Thoracic aorta (tissue), 2 donors: ENCODE measurements at regions not wholly inside any gene's neighbourhood (a gene's known extent, or its start where the extent isn't known, plus 50 kb on each side); places are given as distances from the start of the nearest gene placed in this dataset.

Source experiments
- ATAC-seq: fragments of 150-250 bp; one replicate; pipeline ENCODE4 v1.8.0; 2017; ENCODE audit warnings: low read depth; ENCODE audit not compliant: insufficient number of reproducible peaks, low FRiP score
- DNase-seq: peaks from one replicate; pipeline ENCODE4 v3.0.0-alpha.2; 2020; ENCODE audit warnings: low spot score
- H3K27ac ChIP-seq, 2 donors: fragments of 200-600 bp; sonication (generic); 1 replicate in 1 of 2; 2 replicates in 1 of 2; pipeline ENCODE4 v1.5.1; 2016; ENCODE audit warnings: mild to moderate bottlenecking in 2 of 2, moderate library complexity in 2 of 2
- H3K27me3 ChIP-seq: fragments of 200-600 bp; sonication (generic); replicated peaks from 2 replicates; pipeline ENCODE4 v1.6.0; 2016; ENCODE audit warnings: mild to moderate bottlenecking; ENCODE audit not compliant: insufficient read depth
- H3K36me3 ChIP-seq: fragments of 200-600 bp; sonication (generic); one replicate; pipeline ENCODE4 v1.5.1; 2016
- H3K4me1 ChIP-seq, 2 donors: fragments of 200-600 bp; sonication (generic); 1 replicate in 1 of 2; 2 replicates in 1 of 2; pipeline versions ENCODE4 v1.5.1 to v1.6.0; 2016; ENCODE audit warnings: low read depth in 2 of 2, mild to moderate bottlenecking in 1 of 2; ENCODE audit not compliant: control insufficient read depth in 1 of 2
- H3K4me3 ChIP-seq: fragments of 200-600 bp; sonication (generic); 2 replicates; pipeline ENCODE4 v1.5.1; 2016; ENCODE audit warnings: mild to moderate bottlenecking
- H3K9me3 ChIP-seq: fragments of 200-600 bp; sonication (generic); 2 replicates; pipeline ENCODE4 v1.5.1; 2016
- TF ChIP-seq, protein P1 (sequence below): fragments of 200-600 bp; sonication (generic); IDR thresholded peaks from one replicate; pipeline ENCODE4 v1.5.1; 2019; ENCODE audit warnings: antibody characterized with exemption

DNA sequence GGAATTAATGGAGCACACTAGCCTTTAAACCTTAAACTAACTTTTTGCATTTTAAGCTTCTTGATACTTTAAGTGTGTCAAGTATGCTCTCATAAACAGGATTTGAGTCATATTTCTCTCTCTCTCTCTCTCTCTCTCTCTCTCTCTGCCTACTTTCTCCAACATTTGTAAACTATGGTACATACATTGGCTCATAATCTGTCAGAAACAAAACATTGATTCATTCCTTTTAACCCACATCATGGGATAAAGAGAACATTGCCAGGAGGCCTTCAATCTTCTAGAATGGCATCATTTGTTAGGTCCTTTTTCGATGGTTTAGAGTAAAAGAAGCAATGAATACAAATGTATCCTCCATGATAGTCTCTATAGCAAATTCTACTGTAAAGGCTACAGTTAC is 81.6 kb upstream of the RERGL start:
- ATAC-seq (no peak), DNase-seq (no peak)
- Histone ChIP-seq H3K27me3 (no peaks in the 10 kb centered on the region), H3K27ac (no peak overlapping the region), H3K9me3 (peaks cover 3% of the 10 kb centered on the region), H3K4me3 (no peak overlapping the region), H3K36me3 (no peaks in the 10 kb centered on the region), H3K4me1 (no peaks in the 10 kb centered on the region)
- TF ChIP-seq, protein P1, sequence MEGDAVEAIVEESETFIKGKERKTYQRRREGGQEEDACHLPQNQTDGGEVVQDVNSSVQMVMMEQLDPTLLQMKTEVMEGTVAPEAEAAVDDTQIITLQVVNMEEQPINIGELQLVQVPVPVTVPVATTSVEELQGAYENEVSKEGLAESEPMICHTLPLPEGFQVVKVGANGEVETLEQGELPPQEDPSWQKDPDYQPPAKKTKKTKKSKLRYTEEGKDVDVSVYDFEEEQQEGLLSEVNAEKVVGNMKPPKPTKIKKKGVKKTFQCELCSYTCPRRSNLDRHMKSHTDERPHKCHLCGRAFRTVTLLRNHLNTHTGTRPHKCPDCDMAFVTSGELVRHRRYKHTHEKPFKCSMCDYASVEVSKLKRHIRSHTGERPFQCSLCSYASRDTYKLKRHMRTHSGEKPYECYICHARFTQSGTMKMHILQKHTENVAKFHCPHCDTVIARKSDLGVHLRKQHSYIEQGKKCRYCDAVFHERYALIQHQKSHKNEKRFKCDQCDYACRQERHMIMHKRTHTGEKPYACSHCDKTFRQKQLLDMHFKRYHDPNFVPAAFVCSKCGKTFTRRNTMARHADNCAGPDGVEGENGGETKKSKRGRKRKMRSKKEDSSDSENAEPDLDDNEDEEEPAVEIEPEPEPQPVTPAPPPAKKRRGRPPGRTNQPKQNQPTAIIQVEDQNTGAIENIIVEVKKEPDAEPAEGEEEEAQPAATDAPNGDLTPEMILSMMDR = no peak

DNA sequence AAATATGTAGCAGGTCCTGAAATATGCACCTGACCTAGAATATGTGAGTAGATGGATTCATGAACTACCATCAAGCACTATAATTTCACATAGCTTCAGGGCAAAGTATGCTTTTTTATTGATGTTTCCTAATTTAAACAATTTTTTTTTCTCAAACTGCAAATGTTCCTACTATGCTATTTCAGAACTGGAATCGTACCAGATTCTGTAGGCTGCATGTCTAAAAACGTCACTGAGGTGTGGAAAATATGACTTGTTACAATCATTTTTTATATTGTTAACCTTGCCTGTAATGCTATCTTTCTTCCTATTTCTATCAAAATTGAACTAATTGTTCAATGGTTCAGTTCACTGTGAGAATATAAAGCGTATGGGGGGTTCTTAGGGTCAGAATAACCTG is 78.0 kb upstream of the RERGL start:
- H3K27me3 ChIP-seq = no peaks in the 10 kb centered on the region
- peaks cover 3% of the 10 kb centered on the region for H3K9me3 ChIP-seq
- H3K4me1 ChIP-seq = no peaks in the 10 kb centered on the region
- TF ChIP-seq, protein P1 = no peak
- H3K4me3 ChIP-seq = no peak overlapping the region
- DNase-seq (no peak), ATAC-seq (no peak)
- no peak overlapping the region for H3K27ac ChIP-seq
- H3K36me3 ChIP-seq = no peaks in the 10 kb centered on the region

DNA sequence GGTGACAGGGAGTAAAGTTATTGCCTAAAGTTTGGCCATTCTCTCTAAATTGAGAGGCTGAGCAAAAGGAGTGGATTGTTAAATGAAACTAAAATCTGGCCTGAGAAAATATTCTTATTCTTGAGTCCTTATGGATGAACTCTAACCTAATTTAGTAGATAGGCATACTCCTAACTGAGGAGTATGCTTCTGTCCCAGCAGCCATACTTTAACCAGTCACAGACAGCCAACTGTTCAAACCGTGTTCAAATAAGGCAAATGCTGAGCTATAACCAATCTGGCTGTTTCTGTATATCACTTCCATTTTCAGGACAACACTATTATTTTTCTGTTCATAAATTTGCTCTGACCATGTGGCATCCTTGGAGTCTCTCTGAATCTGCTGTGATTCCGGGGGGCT is 75.9 kb upstream of the RERGL start:
- H3K4me1 ChIP-seq = no peaks in the 10 kb centered on the region
- TF ChIP-seq, protein P1 = no peak
- no peaks in the 10 kb centered on the region for H3K36me3 ChIP-seq
- ATAC-seq = no peak
- no peaks in the 10 kb centered on the region for H3K27me3 ChIP-seq
- H3K27ac ChIP-seq = no peak overlapping the region
- DNase-seq = no peak
- H3K4me3 ChIP-seq = peak overlapping the region; percentile 49
- no peaks in the 10 kb centered on the region for H3K9me3 ChIP-seq

DNA sequence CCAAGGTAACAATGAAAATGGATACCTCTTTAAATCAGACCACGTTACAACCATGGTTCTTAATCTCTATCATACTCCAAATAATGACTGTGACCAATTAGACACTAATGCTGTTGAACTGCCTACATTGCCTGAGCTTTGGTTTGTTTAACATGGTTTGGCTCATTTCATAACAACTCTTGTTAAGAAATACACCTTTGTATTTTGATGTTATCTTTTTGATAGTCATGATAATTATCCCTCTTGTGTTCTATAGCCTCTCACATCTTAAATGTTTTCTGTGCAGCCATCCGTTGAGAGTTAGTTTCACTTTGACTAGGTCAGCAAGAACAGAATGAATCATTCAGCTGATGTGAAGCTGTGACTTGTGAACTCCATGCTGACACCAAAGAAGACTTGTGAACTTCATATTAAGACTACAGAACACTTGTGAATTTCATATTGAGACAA is 75.5 kb upstream of the RERGL start:
- no peak overlapping the region for H3K27ac ChIP-seq
- no peak for DNase-seq
- no peaks in the 10 kb centered on the region for H3K36me3 ChIP-seq
- TF ChIP-seq, protein P1 = no peak
- ATAC-seq = no peak
- H3K4me1 ChIP-seq = no peaks in the 10 kb centered on the region
- peak overlapping the region; percentile 49 for H3K4me3 ChIP-seq
- no peaks in the 10 kb centered on the region for H3K9me3 ChIP-seq
- no peaks in the 10 kb centered on the region for H3K27me3 ChIP-seq

DNA sequence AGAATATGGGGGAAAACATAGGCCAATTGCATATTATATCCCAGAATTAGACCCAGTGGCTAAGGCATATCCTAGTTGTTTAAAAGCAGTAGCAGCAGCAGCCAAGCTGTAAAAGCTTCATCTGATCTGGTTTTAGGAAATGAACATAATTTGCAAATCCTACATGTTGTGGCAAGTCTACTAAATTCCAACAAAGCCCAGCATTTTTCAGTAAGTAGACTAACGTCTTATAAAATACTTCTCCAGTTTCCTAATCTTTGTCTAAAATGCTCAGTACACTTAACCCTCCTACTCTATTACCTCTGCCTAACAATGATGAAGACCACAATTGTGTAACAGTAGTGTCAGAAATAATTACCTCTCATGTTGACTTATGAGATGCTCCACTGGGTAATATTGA is 70.9 kb upstream of the RERGL start:
- H3K4me3 ChIP-seq = no peak overlapping the region
- no peaks in the 10 kb centered on the region for H3K27me3 ChIP-seq
- peaks cover 6% of the 10 kb centered on the region for H3K9me3 ChIP-seq
- no peaks in the 10 kb centered on the region for H3K4me1 ChIP-seq
- TF ChIP-seq, protein P1 = no peak
- DNase-seq = no peak
- no peak overlapping the region for H3K27ac ChIP-seq
- no peak for ATAC-seq
- no peaks in the 10 kb centered on the region for H3K36me3 ChIP-seq
